H1 (cell line): ENCODE measurements at regions not wholly inside any gene's neighbourhood (a gene's known extent, or its start where the extent isn't known, plus 50 kb on each side); places are given as distances from the start of the nearest gene placed in this dataset.

Experiments used
- CTCF ChIA-PET: fragments of 300-600 bp; sonication (Branson Sonifier 250); formaldehyde crosslinking; loops from one replicate; lab custom pipeline; 2021; ENCODE audit not compliant: partially characterized antibody; lab: Charles Lee
- POLR2A ChIA-PET: fragments of 300-600 bp; sonication (Branson Sonifier 250); formaldehyde crosslinking; loops from one replicate; lab custom pipeline; 2021; ENCODE audit warnings: inconsistent platforms; ENCODE audit not compliant: partially characterized antibody; lab: Charles Lee
- DNase-seq, 2 experiments: peaks; one replicate each; pipeline versions ENCODE4 v3.0.0 to v3.0.0-alpha.2; 2010 to 2022; ENCODE audit warnings: low spot score in 2 of 2, low read depth in 1 of 2, mixed read lengths in 1 of 2
- FAIRE-seq: peaks from 2 replicates; lab custom pipeline; 2011; peaks lifted over from hg19 to GRCh38; lab: Jason Lieb, UNC
- H2AFZ ChIP-seq: 2 replicates; pipeline ENCODE4 v1.8.1; 2012; ENCODE audit warnings: low read length, inconsistent platforms
- H2AK5ac ChIP-seq: 2 replicates; pipeline ENCODE4 v1.6.1; 2013; ENCODE audit warnings: low read depth, low read length
- H2BK120ac ChIP-seq: replicated peaks from 2 replicates; pipeline ENCODE3; 2013; ENCODE audit warnings: low read depth, low read length, inconsistent platforms
- H2BK12ac ChIP-seq: 2 replicates; pipeline ENCODE4 v1.6.1; 2013; ENCODE audit warnings: low read depth, low read length
- H2BK15ac ChIP-seq: 2 replicates; pipeline ENCODE4 v1.6.1; 2013; ENCODE audit warnings: low read length
- H2BK20ac ChIP-seq: 2 replicates; pipeline ENCODE4 v1.6.1; 2013; ENCODE audit warnings: low read length
- H2BK5ac ChIP-seq: 2 replicates; pipeline ENCODE4 v1.6.1; 2013; ENCODE audit warnings: low read depth, low read length
- H3K14ac ChIP-seq: 2 replicates; pipeline ENCODE4 v1.6.1; 2013; ENCODE audit warnings: inconsistent platforms; ENCODE audit not compliant: insufficient read length
- H3K18ac ChIP-seq: 2 replicates; pipeline ENCODE4 v1.6.1; 2013; ENCODE audit warnings: low read length; ENCODE audit errors: extremely low read depth
- H3K23ac ChIP-seq: 2 replicates; pipeline ENCODE4 v1.6.1; 2013; ENCODE audit warnings: inconsistent platforms; ENCODE audit not compliant: insufficient read length
- H3K23me2 ChIP-seq: 2 replicates; pipeline ENCODE4 v1.6.1; 2013; ENCODE audit warnings: low read depth, low read length
- H3K27ac ChIP-seq: 2 replicates; pipeline ENCODE4 v1.6.1; 2011; ENCODE audit warnings: low read depth, low read length, inconsistent platforms
- H3K27me3 ChIP-seq, 4 experiments: replicated peaks in 1 of 4; 1 replicate in 1 of 4; 2 replicates in 3 of 4; pipeline versions ENCODE4 v1.6.1 to v1.8.1; 2011 to 2013; ENCODE audit warnings: low read length in 3 of 4, mild to moderate bottlenecking in 3 of 4, inconsistent platforms in 2 of 4, mixed read lengths in 2 of 4, moderate library complexity in 1 of 4; ENCODE audit not compliant: control insufficient read depth in 3 of 4, insufficient read depth in 3 of 4; ENCODE audit errors: extremely low read depth in 1 of 4
- H3K36me3 ChIP-seq, 4 experiments: 2 replicates each; pipeline versions ENCODE4 v1.6.1 to v1.8.1; 2011 to 2013; ENCODE audit warnings: mild to moderate bottlenecking in 4 of 4, low read length in 3 of 4, moderate library complexity in 2 of 4, control low read depth in 1 of 4, inconsistent platforms in 1 of 4; ENCODE audit not compliant: insufficient read depth in 4 of 4, control insufficient read depth in 2 of 4
- H3K4ac ChIP-seq: replicated peaks from 2 replicates; pipeline ENCODE3; 2013; ENCODE audit warnings: low read length, low read depth, mixed read lengths, inconsistent platforms; ENCODE audit not compliant: insufficient read length
- H3K4me1 ChIP-seq, 4 experiments: replicated peaks in 1 of 4; 1 replicate in 1 of 4; 2 replicates in 3 of 4; pipeline versions ENCODE4 v1.6.1 to v1.8.1; 2011 to 2013; ENCODE audit warnings: low read length in 3 of 4, inconsistent platforms in 2 of 4, mixed read lengths in 1 of 4; ENCODE audit not compliant: insufficient read depth in 4 of 4, control insufficient read depth in 3 of 4
- H3K4me2 ChIP-seq, 2 experiments: 2 replicates each; pipeline versions ENCODE4 v1.6.1 to v1.8.1; 2011 to 2013; ENCODE audit warnings: low read depth in 2 of 2, low read length in 2 of 2, control low read depth in 1 of 2, inconsistent platforms in 1 of 2, mild to moderate bottlenecking in 1 of 2; ENCODE audit not compliant: insufficient read depth in 1 of 2
- H3K4me3 ChIP-seq, 4 experiments: fragments of 200-600, 300-600 bp in 1 of 4; sonication (generic), shearing (Covaris generic), sonication (Bioruptor Twin) in 1 of 4; 2 replicates each; pipeline versions ENCODE4 v1.5.1 to v1.8.1; 2011 to 2016; ENCODE audit warnings: low read length in 4 of 4, low read depth in 3 of 4, control low read depth in 2 of 4, inconsistent platforms in 2 of 4, mild to moderate bottlenecking in 2 of 4, mixed read lengths in 1 of 4, moderate library complexity in 1 of 4; ENCODE audit not compliant: insufficient read depth in 2 of 4; ENCODE audit errors: extremely low read depth in 1 of 4
- H3K56ac ChIP-seq: replicated peaks from 2 replicates; pipeline ENCODE3; 2013; ENCODE audit warnings: low read depth, mild to moderate bottlenecking, mixed read lengths, low read length, inconsistent platforms; ENCODE audit not compliant: insufficient read length
- H3K79me1 ChIP-seq: 2 replicates; pipeline ENCODE4 v1.6.1; 2013; ENCODE audit warnings: low read depth, low read length, control low read depth
- H3K79me2 ChIP-seq, 2 experiments: 2 replicates each; pipeline versions ENCODE4 v1.6.1 to v1.8.1; 2012 to 2013; ENCODE audit warnings: low read length in 2 of 2, mild to moderate bottlenecking in 2 of 2, inconsistent platforms in 1 of 2; ENCODE audit not compliant: insufficient read depth in 2 of 2, control insufficient read depth in 1 of 2
- H3K9ac ChIP-seq, 4 experiments: replicated peaks in 1 of 4; 1 replicate in 1 of 4; 2 replicates in 3 of 4; pipeline versions ENCODE4 v1.6.1 to v1.8.1; 2011 to 2013; ENCODE audit warnings: low read depth in 3 of 4, low read length in 3 of 4, control low read depth in 2 of 4, mild to moderate bottlenecking in 2 of 4, moderate library complexity in 2 of 4, inconsistent platforms in 1 of 4; ENCODE audit errors: extremely low read depth in 1 of 4
- H3K9me3 ChIP-seq, 2 experiments: 2 replicates each; pipeline versions ENCODE4 v1.6.1 to v1.8.1; 2012 to 2013; ENCODE audit warnings: mild to moderate bottlenecking in 2 of 2, moderate library complexity in 2 of 2, control low read depth in 1 of 2, inconsistent platforms in 1 of 2, low read depth in 1 of 2, low read length in 1 of 2, mixed read lengths in 1 of 2; ENCODE audit not compliant: insufficient read depth in 2 of 2
- H4K20me1 ChIP-seq, 2 experiments: replicated peaks in 1 of 2; 2 replicates each; pipeline versions ENCODE3 to v1.8.1; 2011 to 2013; ENCODE audit warnings: inconsistent platforms in 2 of 2, low read length in 2 of 2, mild to moderate bottlenecking in 1 of 2; ENCODE audit not compliant: insufficient read depth in 2 of 2, control insufficient read depth in 1 of 2
- H4K5ac ChIP-seq: 2 replicates; pipeline ENCODE4 v1.6.1; 2013; ENCODE audit warnings: low read length, low read depth, mixed read lengths, inconsistent platforms; ENCODE audit not compliant: insufficient read length
- H4K8ac ChIP-seq: 2 replicates; pipeline ENCODE4 v1.8.0; 2013; ENCODE audit warnings: mild to moderate bottlenecking, moderate library complexity, low read length, inconsistent platforms; ENCODE audit not compliant: insufficient read depth; ENCODE audit errors: extremely low read depth
- H4K91ac ChIP-seq: replicated peaks from 2 replicates; pipeline ENCODE3; 2013; ENCODE audit warnings: low read length, mixed read lengths, inconsistent platforms; ENCODE audit not compliant: insufficient read length
- ASH2L ChIP-seq: fragments of 200-600, 300-600 bp; sonication (generic); IDR thresholded peaks from one replicate; pipeline ENCODE4 v1.7.1; 2017; ENCODE audit warnings: low read length
- BACH1 ChIP-seq: IDR thresholded peaks from 2 replicates; pipeline ENCODE4 v1.6.1; 2012; ENCODE audit warnings: low read length, improper control_type of control experiment
- BCL11A ChIP-seq, 2 experiments: IDR thresholded peaks; one replicate each; pipeline ENCODE4 v1.6.1; 2011; ENCODE audit warnings: low read depth in 2 of 2, low read length in 2 of 2, mild to moderate bottlenecking in 2 of 2
- BRCA1 ChIP-seq: IDR thresholded peaks from 2 replicates; pipeline ENCODE4 v1.6.1; 2012; ENCODE audit warnings: low read depth, low read length, improper control_type of control experiment
- CBX5 ChIP-seq: fragments of 300-800, 300-1000 bp; sonication (generic); IDR thresholded peaks from 2 replicates; pipeline ENCODE4 v1.7.1; 2016; ENCODE audit warnings: antibody characterized with exemption, low read length, low read depth
- CBX8 ChIP-seq: fragments of 300-800, 300-1000 bp; sonication (generic); IDR thresholded peaks from 2 replicates; pipeline ENCODE4 v1.7.1; 2016; ENCODE audit warnings: low read depth, low read length, borderline replicate concordance
- CHD1 ChIP-seq: IDR thresholded peaks from 2 replicates; pipeline ENCODE4 v1.6.1; 2012; ENCODE audit warnings: low read depth, low read length, improper control_type of control experiment
- CHD2 ChIP-seq: IDR thresholded peaks from 2 replicates; pipeline ENCODE4 v1.6.1; 2012; ENCODE audit warnings: low read length, improper control_type of control experiment
- EGR1 ChIP-seq: IDR thresholded peaks from 2 replicates; pipeline ENCODE4 v1.6.1; 2011; ENCODE audit warnings: low read depth, low read length, borderline replicate concordance
- EZH2 ChIP-seq: fragments of 200-600 bp; sonication (generic); IDR thresholded peaks from 2 replicates; pipeline ENCODE4 v1.7.1; 2012; ENCODE audit warnings: low read depth, mild to moderate bottlenecking, moderate library complexity, low read length, inconsistent platforms; ENCODE audit not compliant: severe bottlenecking
- FOSL1 ChIP-seq: IDR thresholded peaks from 2 replicates; pipeline ENCODE4 v1.6.1; 2011; ENCODE audit warnings: mild to moderate bottlenecking, low read depth, low read length, moderate library complexity; ENCODE audit not compliant: insufficient read depth
- KDM5A ChIP-seq: fragments of 200-600 bp; IDR thresholded peaks from 2 replicates; pipeline ENCODE4 v1.7.1; 2012; ENCODE audit warnings: mild to moderate bottlenecking, low read length, inconsistent platforms, mixed read lengths
- RBBP5 ChIP-seq: IDR thresholded peaks from 2 replicates; pipeline ENCODE4 v1.7.1; 2012; ENCODE audit warnings: low read depth, mild to moderate bottlenecking, inconsistent platforms, low read length, moderate library complexity, borderline replicate concordance
- SIRT6 ChIP-seq: IDR thresholded peaks from one replicate; pipeline ENCODE4 v1.7.1; 2012; ENCODE audit warnings: low read length, inconsistent platforms
- WGBS, 2 experiments: shearing (Covaris generic) in 1 of 2; methylation state at CpG; one replicate each; pipeline versions ENCODE4 v1.1.6 to v1.1.7; 2013 to 2015; ENCODE audit warnings: low lambda C conversion rate in 2 of 2, mixed read lengths in 2 of 2, inconsistent platforms in 1 of 2, low coverage in 1 of 2, missing lambda C conversion rate in 1 of 2; ENCODE audit not compliant: insufficient replicate concordance in 2 of 2, insufficient coverage in 1 of 2, insufficient read length in 1 of 2; ENCODE audit errors: extremely low coverage in 1 of 2, missing lambda C conversion rate in 1 of 2; 5-methylcytosine and 5-hydroxymethylcytosine counted together

GRCh38 chr6:11961923-11962322 is 50.2 kb upstream of the HIVEP1 start:
- H3K4me1 ChIP-seq = peaks cover 0 to 7% (median 1%) of the 10 kb centered on the region in 4 experiments; a peak in 2 of 7 replicates
- no peak overlapping the region for H3K18ac ChIP-seq
- FAIRE-seq (no peak), DNase-seq (no peak)
- no peak overlapping the region for H3K9ac ChIP-seq
- H3K4ac ChIP-seq = no peak overlapping the region
- H3K79me2 ChIP-seq = no peaks in the 10 kb centered on the region
- ChIA-PET CTCF (interaction anchor here (1.5 kb wide), 1 partner anchor 14 kb away, joined by 3 read pairs; no protein-coding TSS in a partner anchor), POLR2A (no interaction called here)
- TF ChIP-seq CBX5 = no peak
- no peak for TF ChIP-seq BCL11A (IDR thresholded peaks at IDR 0.05; ENCODE audit: low read depth in 2 of 2, low read length in 2 of 2)
- no peak for TF ChIP-seq RBBP5
- no peak for TF ChIP-seq BRCA1
- TF ChIP-seq EGR1 = no peak
- no peak for TF ChIP-seq KDM5A
- TF ChIP-seq BACH1 = no peak
- no peak for TF ChIP-seq ASH2L
- no peak for TF ChIP-seq SIRT6
- TF ChIP-seq FOSL1 = no peak
- TF ChIP-seq CBX8 = no peak
- no peak for TF ChIP-seq CHD1
- TF ChIP-seq EZH2 = no peak
- no peak for TF ChIP-seq CHD2
- no peak overlapping the region for H3K56ac ChIP-seq
- no peak overlapping the region for H4K5ac ChIP-seq
- no peak overlapping the region for H2BK120ac ChIP-seq
- no peaks in the 10 kb centered on the region for H3K27me3 ChIP-seq
- no peak overlapping the region for H2BK15ac ChIP-seq
- no peak overlapping the region for H3K4me3 ChIP-seq
- no peaks in the 10 kb centered on the region for H3K79me1 ChIP-seq
- H4K20me1 ChIP-seq = no peaks in the 10 kb centered on the region
- no peak overlapping the region for H2BK20ac ChIP-seq
- 91% methylated on average over 4 of the region's 4 CpGs; no CpG with 5 or more reads in 1 of the 2 experiments for WGBS, 2 experiments
- no peak overlapping the region for H3K23ac ChIP-seq
- H3K27ac ChIP-seq = no peak overlapping the region
- no peaks in the 10 kb centered on the region for H3K36me3 ChIP-seq
- H2BK5ac ChIP-seq = no peak overlapping the region
- no peak overlapping the region for H3K4me2 ChIP-seq
- no peak overlapping the region for H4K8ac ChIP-seq
- no peak overlapping the region for H2BK12ac ChIP-seq
- H2AFZ ChIP-seq = no peak overlapping the region
- H3K9me3 ChIP-seq = peaks cover 0 to 3% of the 10 kb centered on the region in 2 experiments; a peak in 1 of 4 replicates
- no peaks in the 10 kb centered on the region for H3K23me2 ChIP-seq
- H3K14ac ChIP-seq = no peak overlapping the region
- no peak overlapping the region for H2AK5ac ChIP-seq
- no peak overlapping the region for H4K91ac ChIP-seq
